K562 (cell line): ENCODE measurements at regions not wholly inside any gene's neighbourhood (a gene's known extent, or its start where the extent isn't known, plus 50 kb on each side); places are given as distances from the start of the nearest gene placed in this dataset.
A peak's percentile ranks its signal among the peaks of the same experiment; 100 is the strongest.

Source experiments
- ATAC-seq: fragments of 200-7000 bp; cut with Tn5 transposase; 3 replicates; pipeline ENCODE4 v1.9.1; 2020; ENCODE audit warnings: moderate library complexity
- BruUV-seq: library from RNA; stranded (reverse); fragments of 400-500 nt; replicated peaks from 2 replicates; lab custom pipeline; 2021; lab: Mats Ljungman, UMichigan
- CTCF ChIA-PET: fragments of 300-600 bp; formaldehyde crosslinking; extraction: SDS; loops from one replicate; lab custom pipeline; 2021; ENCODE audit warnings: low intra/inter-chr PET ratio; lab: Yijun Ruan, JAX
- POLR2A ChIA-PET: fragments of 300-600, 350-650 bp; sonication (Branson Sonifier 250); formaldehyde crosslinking; extraction: SDS; loops from one replicate; lab custom pipeline; 2021; ENCODE audit warnings: antibody characterized with exemption, inconsistent platforms; lab: Yijun Ruan, JAX
- DNase-seq, 4 experiments: peaks; one replicate each; pipeline versions ENCODE4 v3.0.0 to v3.0.0-alpha.2; 2011 to 2018; ENCODE audit warnings: low spot score in 3 of 4, mixed read lengths in 3 of 4; ENCODE audit errors: extremely low read depth in 1 of 4
- FAIRE-seq: peaks from 2 replicates; lab custom pipeline; 2011; peaks lifted over from hg19 to GRCh38; lab: Jason Lieb, UNC
- H2AFZ ChIP-seq: 2 replicates; pipeline ENCODE4 v1.6.0; 2011; ENCODE audit warnings: low read depth, low read length, control low read depth, inconsistent platforms
- H3K27ac ChIP-seq: fragments of 200-600 bp; 3 replicates; pipeline ENCODE4 v1.8.0; 2011; ENCODE audit warnings: low read depth, mild to moderate bottlenecking, control low read depth, inconsistent platforms, low read length, moderate library complexity, mixed read lengths; ENCODE audit errors: extremely low read depth
- H3K27me3 ChIP-seq, 2 experiments: fragments of 300-600 bp in 1 of 2; 2 replicates in 1 of 2; 3 replicates in 1 of 2; pipeline versions ENCODE4 v1.6.0 to v1.8.0; 2011; ENCODE audit warnings: inconsistent platforms in 2 of 2, low read length in 2 of 2, mild to moderate bottlenecking in 1 of 2, mixed read lengths in 1 of 2, moderate library complexity in 1 of 2; ENCODE audit not compliant: control insufficient read depth in 2 of 2, insufficient read depth in 2 of 2
- H3K36me3 ChIP-seq: fragments of 300-600 bp; 3 replicates; pipeline ENCODE4 v1.8.0; 2011; ENCODE audit warnings: mild to moderate bottlenecking, low read length, inconsistent platforms; ENCODE audit not compliant: control insufficient read depth, insufficient read depth
- H3K4me1 ChIP-seq, 2 experiments: fragments of 200-600 bp in 1 of 2; replicated peaks in 1 of 2; 2 replicates in 1 of 2; 3 replicates in 1 of 2; pipeline versions ENCODE4 v1.5.1 to v1.8.0; 2011; ENCODE audit warnings: inconsistent platforms in 2 of 2, low read length in 2 of 2, mild to moderate bottlenecking in 1 of 2, mixed read lengths in 1 of 2, moderate library complexity in 1 of 2; ENCODE audit not compliant: control insufficient read depth in 2 of 2, insufficient read depth in 2 of 2
- H3K4me2 ChIP-seq: 2 replicates; pipeline ENCODE4 v1.6.1; 2011; ENCODE audit warnings: low read length, control low read depth, inconsistent platforms, mixed read lengths; ENCODE audit not compliant: insufficient read depth
- H3K4me3 ChIP-seq: fragments of 200-600 bp; sonication (generic), shearing (Covaris generic); 2 replicates; pipeline ENCODE4 v1.5.1; 2016; ENCODE audit warnings: control low read depth, inconsistent platforms
- H3K79me2 ChIP-seq: fragments of 200-600 bp; 3 replicates; pipeline ENCODE4 v1.8.0; 2011; ENCODE audit warnings: low read length, inconsistent platforms; ENCODE audit not compliant: control insufficient read depth, insufficient read depth
- H3K9ac ChIP-seq, 2 experiments: 2 replicates each; pipeline versions ENCODE4 v1.6.0 to v1.6.1; 2011; ENCODE audit warnings: low read depth in 2 of 2, low read length in 2 of 2, control low read depth in 1 of 2, inconsistent platforms in 1 of 2, mild to moderate bottlenecking in 1 of 2, mixed read lengths in 1 of 2; ENCODE audit not compliant: insufficient read depth in 1 of 2
- H3K9me1 ChIP-seq: one replicate; pipeline ENCODE4 v1.6.0; 2011; ENCODE audit warnings: inconsistent platforms, mild to moderate bottlenecking, low read length, moderate library complexity; ENCODE audit not compliant: control insufficient read depth, insufficient read depth
- H3K9me3 ChIP-seq: replicated peaks from 2 replicates; pipeline ENCODE4 v1.5.1; 2011; ENCODE audit warnings: low read depth, low read length, inconsistent platforms; ENCODE audit not compliant: control insufficient read depth, insufficient read depth
- H4K20me1 ChIP-seq: replicated peaks from 2 replicates; pipeline ENCODE4 v1.6.1; 2011; ENCODE audit warnings: low read length, inconsistent platforms, mixed read lengths; ENCODE audit not compliant: control insufficient read depth, insufficient read depth
- ETS1 ChIP-seq: conservative IDR thresholded peaks from 2 replicates; pipeline ENCODE4 v1.6.1; 2011; ENCODE audit warnings: low read depth, mild to moderate bottlenecking, low read length; ENCODE audit not compliant: control insufficient read depth
- MAFG ChIP-seq: fragments of 450-650 bp; conservative IDR thresholded peaks from 2 replicates; pipeline ENCODE4 v1.6.1; 2016; ENCODE audit warnings: missing genetic modification characterization, missing compliant biosample characterization
- NFIC ChIP-seq: fragments of 450-650 bp; IDR thresholded peaks from 2 replicates; pipeline ENCODE4 v1.6.1; 2017; ENCODE audit warnings: mild to moderate bottlenecking, inconsistent platforms
- PCBP1 ChIP-seq: fragments of 200-400 bp; formaldehyde crosslinking; IDR thresholded peaks from 2 replicates; pipeline ENCODE4 v1.6.1; 2018; ENCODE audit warnings: mild to moderate bottlenecking, low read depth, low read length; ENCODE audit not compliant: poor library complexity, severe bottlenecking
- ZNF316 ChIP-seq: fragments of 450-650 bp; IDR thresholded peaks from 2 replicates; pipeline ENCODE4 v1.6.1; 2016
- ZNF699 ChIP-seq: fragments of 250-450 bp; sonication (Bioruptor Pico); IDR thresholded peaks from 2 replicates; pipeline ENCODE4 v1.8.0; 2021; ENCODE audit warnings: mild to moderate bottlenecking, moderate library complexity; ENCODE audit not compliant: insufficient replicate concordance
- WGBS: fragments of 100-300 bp; shearing (Covaris generic); methylation state at CpG from one replicate; pipeline ENCODE4 v1.1.6; 2016; ENCODE audit warnings: low coverage, mixed read lengths; ENCODE audit not compliant: insufficient coverage; ENCODE audit errors: missing lambda C conversion rate; 5-methylcytosine and 5-hydroxymethylcytosine counted together
- in situ Hi-C: fragments of 300-500 bp; cut with MboI; formaldehyde crosslinking; loops from 4 replicates; pipeline ENCODE4 v1.15.0; 2018; ENCODE audit warnings: inconsistent platforms, mixed read lengths
- intact Hi-C: fragments of 100-400 bp; cut with micrococcal nuclease; formaldehyde crosslinking; loops from 2 replicates; pipeline ENCODE4 v1.14.2; 2022
- TF ChIP-seq, protein P1 (sequence below): fragments of 450-650 bp; conservative IDR thresholded peaks from 2 replicates; pipeline ENCODE4 v1.6.1; 2016; ENCODE audit warnings: missing genetic modification characterization, low read depth, mild to moderate bottlenecking, control low read depth, missing compliant biosample characterization
- TF ChIP-seq, protein P2 (sequence below): fragments of 250-450 bp; sonication (Bioruptor Pico); IDR thresholded peaks from 2 replicates; pipeline ENCODE4 v1.8.0; 2021; ENCODE audit warnings: moderate library complexity, mild to moderate bottlenecking, inconsistent platforms

- H3K9me3 ChIP-seq = no peaks in the 10 kb centered on the region
- no peaks in the 10 kb centered on the region for H4K20me1 ChIP-seq
- no peak overlapping the region for H3K9ac ChIP-seq
- ATAC-seq = no peak; the same call in 2 of the 3 replicates
- in situ Hi-C loops (no loop called here), intact Hi-C loops (no loop called here)
- H3K27ac ChIP-seq = no peak overlapping the region
- no peak for FAIRE-seq
- no peak overlapping the region for H3K4me3 ChIP-seq
- peak; percentile 73 for TF ChIP-seq MAFG
- peak; percentile 42; the same call in 1 of the 2 replicates for TF ChIP-seq NFIC
- TF ChIP-seq, protein P1, sequence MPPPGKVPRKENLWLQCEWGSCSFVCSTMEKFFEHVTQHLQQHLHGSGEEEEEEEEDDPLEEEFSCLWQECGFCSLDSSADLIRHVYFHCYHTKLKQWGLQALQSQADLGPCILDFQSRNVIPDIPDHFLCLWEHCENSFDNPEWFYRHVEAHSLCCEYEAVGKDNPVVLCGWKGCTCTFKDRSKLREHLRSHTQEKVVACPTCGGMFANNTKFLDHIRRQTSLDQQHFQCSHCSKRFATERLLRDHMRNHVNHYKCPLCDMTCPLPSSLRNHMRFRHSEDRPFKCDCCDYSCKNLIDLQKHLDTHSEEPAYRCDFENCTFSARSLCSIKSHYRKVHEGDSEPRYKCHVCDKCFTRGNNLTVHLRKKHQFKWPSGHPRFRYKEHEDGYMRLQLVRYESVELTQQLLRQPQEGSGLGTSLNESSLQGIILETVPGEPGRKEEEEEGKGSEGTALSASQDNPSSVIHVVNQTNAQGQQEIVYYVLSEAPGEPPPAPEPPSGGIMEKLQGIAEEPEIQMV = peak; percentile 80
- TF ChIP-seq, protein P2, sequence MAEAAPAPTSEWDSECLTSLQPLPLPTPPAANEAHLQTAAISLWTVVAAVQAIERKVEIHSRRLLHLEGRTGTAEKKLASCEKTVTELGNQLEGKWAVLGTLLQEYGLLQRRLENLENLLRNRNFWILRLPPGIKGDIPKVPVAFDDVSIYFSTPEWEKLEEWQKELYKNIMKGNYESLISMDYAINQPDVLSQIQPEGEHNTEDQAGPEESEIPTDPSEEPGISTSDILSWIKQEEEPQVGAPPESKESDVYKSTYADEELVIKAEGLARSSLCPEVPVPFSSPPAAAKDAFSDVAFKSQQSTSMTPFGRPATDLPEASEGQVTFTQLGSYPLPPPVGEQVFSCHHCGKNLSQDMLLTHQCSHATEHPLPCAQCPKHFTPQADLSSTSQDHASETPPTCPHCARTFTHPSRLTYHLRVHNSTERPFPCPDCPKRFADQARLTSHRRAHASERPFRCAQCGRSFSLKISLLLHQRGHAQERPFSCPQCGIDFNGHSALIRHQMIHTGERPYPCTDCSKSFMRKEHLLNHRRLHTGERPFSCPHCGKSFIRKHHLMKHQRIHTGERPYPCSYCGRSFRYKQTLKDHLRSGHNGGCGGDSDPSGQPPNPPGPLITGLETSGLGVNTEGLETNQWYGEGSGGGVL (CRISPR knock-in tag) = no peak
- no peak for TF ChIP-seq PCBP1
- TF ChIP-seq ZNF316 = peak; percentile 32; the same call in 1 of the 2 replicates
- TF ChIP-seq ETS1 = no peak
- TF ChIP-seq ZNF699 = no peak
- H3K9me1 ChIP-seq = no peaks in the 10 kb centered on the region
- no peaks in the 10 kb centered on the region; a peak in 1 of 5 replicates for H3K4me1 ChIP-seq
- H2AFZ ChIP-seq = no peak overlapping the region
- no TSS peak for BruUV-seq
- no peaks in the 10 kb centered on the region for H3K36me3 ChIP-seq
- CTCF ChIA-PET = no interaction called here
- no peaks in the 10 kb centered on the region for H3K79me2 ChIP-seq
- POLR2A ChIA-PET = interaction anchor here (0.8 to 1.7 kb wide), 3 partner anchors 8 to 799 kb away, joined by 3 to 4 read pairs (median 4); no protein-coding TSS in a partner anchor
- H3K4me2 ChIP-seq = no peak overlapping the region
- no peak for DNase-seq
- peaks cover 42 to 46% of the 10 kb centered on the region in 2 experiments for H3K27me3 ChIP-seq
- 4% methylated on average over 6 of the region's 6 CpGs for WGBS
Observed at GRCh38 chr1:230011333-230012092, 55.5 kb upstream of the GALNT2 start.
